Calu3 (cell line): ENCODE measurements at regions not wholly inside any gene's neighbourhood (a gene's known extent, or its start where the extent isn't known, plus 50 kb on each side); places are given as distances from the start of the nearest gene placed in this dataset.

ENCODE experiments used
- BruUV-seq: library from RNA; stranded (reverse); fragments of 400-500 nt; replicated peaks from 2 replicates; lab custom pipeline; 2021; lab: Mats Ljungman, UMichigan
- CTCF ChIA-PET: fragments of 300-600 bp; sonication (Branson Sonifier 250); formaldehyde crosslinking; loops from one replicate; lab custom pipeline; 2022; ENCODE audit warnings: antibody characterized with exemption; lab: Charles Lee
- DNase-seq: peaks from one replicate; pipeline ENCODE4 v3.0.0; 2022
- H3K27ac Mint-ChIP-seq: one replicate; pipeline ENCODE4 v1.8.0; 2022; ENCODE audit warnings: mixed read lengths; ENCODE audit not compliant: unreplicated experiment
- H3K27me3 Mint-ChIP-seq: one replicate; pipeline ENCODE4 v1.8.0; 2022; ENCODE audit warnings: mixed read lengths; ENCODE audit not compliant: unreplicated experiment
- H3K36me3 Mint-ChIP-seq: one replicate; pipeline ENCODE4 v1.8.0; 2022; ENCODE audit warnings: mild to moderate bottlenecking, moderate library complexity, mixed read lengths; ENCODE audit not compliant: insufficient read depth, unreplicated experiment
- H3K4me1 Mint-ChIP-seq: one replicate; pipeline ENCODE4 v1.8.0; 2022; ENCODE audit warnings: mild to moderate bottlenecking, low read depth, mixed read lengths; ENCODE audit not compliant: unreplicated experiment
- H3K4me3 Mint-ChIP-seq: one replicate; pipeline ENCODE4 v1.8.0; 2022; ENCODE audit warnings: mild to moderate bottlenecking, low read depth, moderate library complexity, mixed read lengths; ENCODE audit not compliant: unreplicated experiment
- H3K9me3 Mint-ChIP-seq: one replicate; pipeline ENCODE4 v1.8.0; 2022; ENCODE audit warnings: low read depth, mixed read lengths; ENCODE audit not compliant: unreplicated experiment
- CTCF ChIP-seq: fragments of 200-600 bp; IDR thresholded peaks from one replicate; pipeline ENCODE4 v1.8.0; 2022; ENCODE audit warnings: antibody characterized with exemption; ENCODE audit not compliant: unreplicated experiment
- intact Hi-C: fragments of 100-400 bp; cut with micrococcal nuclease; formaldehyde crosslinking; loops from one replicate; pipeline ENCODE4 v1.10.0; 2022; ENCODE audit not compliant: unreplicated experiment

DNA sequence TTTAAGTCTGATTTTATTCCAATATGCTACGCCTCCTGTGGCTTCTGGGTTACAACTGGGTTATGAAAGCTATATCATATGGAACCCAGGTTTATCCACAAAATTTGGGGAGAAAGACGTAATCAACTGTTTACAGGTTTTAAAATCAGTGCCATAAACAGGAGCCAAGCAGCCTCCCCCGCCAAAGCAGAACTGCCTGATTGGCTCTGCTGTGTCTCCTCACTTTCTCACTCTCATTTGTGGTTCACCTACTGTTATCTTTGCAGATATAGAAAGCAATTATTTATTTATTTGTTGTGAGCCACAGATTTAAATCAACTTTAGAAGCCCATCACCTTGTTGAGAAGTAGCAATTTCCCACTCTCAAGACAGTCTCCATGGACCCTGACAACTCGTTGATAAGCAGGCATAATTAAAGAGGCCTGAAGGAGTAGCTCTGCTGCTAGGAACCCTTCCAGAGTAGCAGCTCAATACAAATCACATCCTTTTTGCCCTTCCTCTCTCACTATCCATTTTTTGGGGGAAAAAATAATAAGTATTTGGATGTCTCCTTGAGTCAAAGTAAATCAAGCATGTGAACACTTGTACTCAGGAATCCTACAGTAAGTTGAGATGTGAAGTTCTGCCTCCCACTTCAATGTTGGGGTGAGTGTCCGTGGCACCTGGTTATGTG lies 191.0 kb upstream of the CCDC150 start:
- H3K27me3 Mint-ChIP-seq, result no peaks in the 10 kb centered on the region
- no peak for DNase-seq
- CTCF ChIA-PET, result no interaction called here
- H3K36me3 Mint-ChIP-seq, result no peaks in the 10 kb centered on the region
- no peak overlapping the region for H3K27ac Mint-ChIP-seq
- TF ChIP-seq CTCF, result no peak
- H3K9me3 Mint-ChIP-seq, result no peaks in the 10 kb centered on the region
- BruUV-seq, result no TSS peak
- no peak overlapping the region for H3K4me3 Mint-ChIP-seq
- intact Hi-C loops, result no loop called here
- H3K4me1 Mint-ChIP-seq, result no peaks in the 10 kb centered on the region

GRCh38 chr2:196449083-196449482 lies 190.4 kb upstream of the CCDC150 start:
- CTCF ChIA-PET, result no interaction called here
- Mint-ChIP-seq H3K4me3 (no peak overlapping the region), H3K36me3 (no peaks in the 10 kb centered on the region), H3K9me3 (no peaks in the 10 kb centered on the region), H3K27ac (no peak overlapping the region), H3K27me3 (no peaks in the 10 kb centered on the region), H3K4me1 (no peaks in the 10 kb centered on the region)
- TF ChIP-seq CTCF, result no peak
- intact Hi-C loops, result no loop called here
- DNase-seq, result no peak
- BruUV-seq, result no TSS peak

DNA sequence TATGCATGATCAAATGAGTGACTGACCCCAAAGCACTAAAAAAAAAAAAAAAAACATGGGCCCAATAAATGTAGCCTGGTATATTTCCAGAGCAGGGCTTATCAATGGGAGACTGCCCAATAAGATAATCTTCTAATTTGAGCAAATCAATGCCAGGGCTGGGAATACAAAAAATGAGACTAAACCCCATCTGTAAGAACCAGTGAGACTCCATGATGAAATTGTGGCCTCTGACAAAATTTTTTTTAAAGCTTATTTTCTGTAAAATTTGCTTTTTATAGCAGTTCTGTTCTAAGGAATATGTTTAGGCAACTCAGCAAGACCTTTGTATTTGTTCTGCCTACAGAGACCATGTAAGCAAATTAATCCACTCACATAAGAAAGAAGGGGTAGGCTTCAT lies 186.8 kb upstream of the CCDC150 start:
- Mint-ChIP-seq H3K9me3 (no peaks in the 10 kb centered on the region), H3K27ac (no peak overlapping the region), H3K36me3 (no peaks in the 10 kb centered on the region), H3K4me1 (no peaks in the 10 kb centered on the region), H3K27me3 (no peaks in the 10 kb centered on the region), H3K4me3 (no peak overlapping the region)
- no TSS peak for BruUV-seq
- no peak for DNase-seq
- no peak for TF ChIP-seq CTCF
- CTCF ChIA-PET, result interaction anchor here (1.7 kb wide), 1 partner anchor 115 kb away, joined by 9 read pairs; no protein-coding TSS in a partner anchor
- intact Hi-C loops, result loop anchor here (1.0 to 5.0 kb wide), 4 partner anchors 22 to 374 kb away; no protein-coding TSS in a partner anchor

DNA sequence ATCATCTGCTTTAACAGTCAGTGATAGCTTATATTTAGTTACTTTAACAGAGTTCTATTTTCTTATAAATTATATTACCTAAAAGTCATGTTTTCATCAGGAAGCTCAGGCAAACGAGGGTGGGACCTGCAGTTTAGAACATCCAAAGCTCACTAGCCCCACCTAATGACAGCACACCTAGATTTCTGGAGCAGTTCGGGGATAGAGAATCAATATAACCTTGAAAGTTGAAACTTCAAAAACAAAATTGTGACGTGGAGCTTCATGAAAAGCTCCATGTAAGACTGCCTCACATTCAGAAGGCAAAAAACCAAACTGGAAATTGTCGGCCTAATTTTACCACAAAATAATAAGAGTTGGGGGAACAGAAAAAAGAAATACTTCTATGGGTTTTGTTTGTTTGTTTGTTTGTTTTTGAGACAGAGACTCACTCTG lies 185.9 kb upstream of the CCDC150 start:
- no TSS peak for BruUV-seq
- H3K4me3 Mint-ChIP-seq, result no peak overlapping the region
- CTCF ChIA-PET, result interaction anchor here (0.8 to 1.7 kb wide), 8 partner anchors 29 to 376 kb away, joined by 3 to 11 read pairs (median 5); no protein-coding TSS in a partner anchor
- intact Hi-C loops, result loop anchor here (1.0 to 5.0 kb wide), 4 partner anchors 23 to 375 kb away; no protein-coding TSS in a partner anchor
- no peaks in the 10 kb centered on the region for H3K9me3 Mint-ChIP-seq
- peak; percentile 75 for TF ChIP-seq CTCF
- peak; percentile 66 for DNase-seq
- no peaks in the 10 kb centered on the region for H3K4me1 Mint-ChIP-seq
- H3K27me3 Mint-ChIP-seq, result no peaks in the 10 kb centered on the region
- no peak overlapping the region for H3K27ac Mint-ChIP-seq
- H3K36me3 Mint-ChIP-seq, result no peaks in the 10 kb centered on the region
